Colon (tissue), 2 donors: ENCODE measurements at regions not wholly inside any gene's neighbourhood (a gene's known extent, or its start where the extent isn't known, plus 50 kb on each side); places are given as distances from the start of the nearest gene placed in this dataset.

Source experiments
- FAIRE-seq: peaks from 2 replicates; lab custom pipeline; 2012; peaks lifted over from hg19 to GRCh38; lab: Jason Lieb, UNC
- donor health status: control.
- donor health status: control.

DNA sequence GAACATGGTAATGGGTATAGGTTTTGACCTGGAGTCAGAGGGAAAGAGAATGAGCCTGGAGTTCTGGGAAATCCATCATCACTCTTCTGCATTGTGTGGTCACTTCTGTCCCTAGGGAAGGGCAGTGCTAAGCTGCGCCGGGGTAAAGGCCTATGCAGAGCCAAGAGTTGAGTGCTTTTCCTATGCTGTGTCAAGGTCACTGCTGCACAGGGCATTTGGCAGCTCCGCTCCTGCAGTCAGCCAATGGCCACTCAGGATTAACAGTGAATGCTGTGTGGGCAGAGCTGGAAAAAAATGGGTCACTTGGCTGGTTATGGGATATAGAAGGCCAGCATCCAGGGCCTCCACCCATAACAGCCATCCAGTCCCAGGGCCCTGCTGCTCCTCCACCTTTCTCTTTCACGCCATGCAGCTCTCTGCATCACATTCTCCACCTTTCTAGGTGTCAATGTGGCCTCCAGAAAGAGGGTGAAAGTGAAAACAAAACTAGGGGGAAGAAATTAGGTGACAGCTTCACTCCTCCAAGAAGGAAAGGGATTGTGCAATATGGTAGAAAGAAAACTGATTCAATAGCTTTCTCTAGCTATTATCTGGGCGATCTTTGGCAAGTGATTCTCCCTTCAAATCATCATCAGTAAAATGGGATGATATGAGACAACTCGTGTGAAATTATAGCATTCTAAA, 279.3 kb upstream of the ANKRD55 start:
- no peak for FAIRE-seq

GRCh38 chr5:56511326-56511841, 278.3 kb upstream of the ANKRD55 start:
- FAIRE-seq: no peak

GRCh38 chr5:56508249-56508648, 275.1 kb upstream of the ANKRD55 start:
- FAIRE-seq: no peak

DNA sequence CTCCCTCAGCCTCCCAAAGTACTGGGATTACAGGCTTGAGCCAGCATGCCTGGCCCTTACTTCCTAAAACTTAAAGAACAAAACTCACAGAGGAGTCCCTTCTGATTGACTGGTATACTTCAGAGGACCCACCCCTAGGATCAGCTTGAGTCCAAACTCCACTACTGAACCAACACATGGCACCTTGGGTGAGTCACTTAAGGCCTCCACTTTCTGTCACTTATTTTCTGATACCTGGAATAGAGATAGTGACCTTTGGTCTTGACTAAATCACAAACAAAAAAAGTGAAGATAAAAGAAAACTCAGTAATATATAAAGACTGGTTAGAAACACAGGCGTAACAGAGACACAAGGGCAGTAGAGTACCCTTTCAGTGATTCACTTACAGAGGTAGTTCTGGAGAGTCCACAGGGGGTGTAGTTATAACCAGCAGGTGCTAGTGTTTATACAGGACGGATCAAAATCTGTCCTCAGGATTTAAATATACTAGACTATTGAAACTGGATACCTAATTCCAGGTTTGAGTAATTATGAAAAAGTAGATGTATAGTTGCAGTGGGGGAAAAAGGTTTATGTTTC, 274.3 kb upstream of the ANKRD55 start:
- no peak for FAIRE-seq

DNA sequence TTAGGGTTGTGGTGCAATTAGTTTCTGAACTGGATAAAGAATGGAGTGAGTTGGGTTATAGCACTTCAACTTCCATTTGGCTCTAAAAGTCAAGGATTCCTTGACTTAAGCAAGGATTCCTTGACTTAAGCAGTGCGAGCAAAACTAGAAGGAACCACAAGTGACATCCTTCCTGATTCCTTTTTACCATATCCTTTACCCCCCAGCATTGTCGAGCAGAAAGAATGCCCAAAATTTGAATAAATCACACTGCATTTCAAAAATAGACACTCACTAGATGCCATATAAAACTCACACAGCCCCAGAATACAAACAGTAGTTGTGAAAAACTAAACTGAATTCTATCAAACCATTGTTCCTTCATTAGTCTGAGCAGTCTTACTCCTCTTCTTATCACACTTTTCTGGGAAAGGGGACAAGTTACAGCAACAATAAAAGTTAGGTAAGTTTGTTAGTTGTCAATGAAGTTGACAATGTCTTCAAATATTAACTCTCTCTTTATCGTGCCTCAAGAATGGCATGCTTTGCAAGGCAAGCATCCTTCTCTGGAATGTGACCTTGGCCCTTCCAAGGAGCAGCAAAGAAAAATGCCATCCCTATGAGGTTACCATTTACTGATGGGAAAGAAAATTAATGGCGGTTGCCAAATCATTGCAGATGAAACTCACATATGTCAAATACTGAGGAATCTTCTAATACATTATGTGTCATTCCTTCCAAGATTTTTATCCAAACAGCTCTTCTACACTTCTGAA, 273.3 kb upstream of the ANKRD55 start:
- no peak for FAIRE-seq

- FAIRE-seq: no peak
These were observed 270.8 kb upstream of the ANKRD55 start for GRCh38 chr5:56503929-56504328.

- no peak for FAIRE-seq
These were observed 268.8 kb upstream of the ANKRD55 start for GRCh38 chr5:56501781-56502557.

DNA sequence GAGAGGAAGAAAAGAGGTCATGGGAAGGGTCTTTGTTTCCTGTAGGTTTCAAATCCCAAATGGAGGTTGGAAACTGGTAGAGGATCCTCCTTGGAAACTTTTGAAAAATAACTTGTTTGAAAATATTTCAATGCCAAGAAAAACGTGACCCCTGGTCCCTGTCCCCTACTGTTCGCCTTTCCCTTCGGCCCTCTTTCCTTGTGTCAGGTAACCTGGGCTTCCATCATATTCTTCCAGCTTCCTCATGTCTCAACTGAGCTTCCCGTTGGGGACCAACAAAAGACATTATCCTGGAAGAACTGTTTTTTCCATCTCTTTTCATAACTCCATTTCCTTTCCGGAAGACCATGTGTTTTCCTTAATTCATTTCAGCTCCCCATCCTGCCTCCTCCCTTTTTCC, 266.8 kb upstream of the ANKRD55 start:
- FAIRE-seq: no peak

DNA sequence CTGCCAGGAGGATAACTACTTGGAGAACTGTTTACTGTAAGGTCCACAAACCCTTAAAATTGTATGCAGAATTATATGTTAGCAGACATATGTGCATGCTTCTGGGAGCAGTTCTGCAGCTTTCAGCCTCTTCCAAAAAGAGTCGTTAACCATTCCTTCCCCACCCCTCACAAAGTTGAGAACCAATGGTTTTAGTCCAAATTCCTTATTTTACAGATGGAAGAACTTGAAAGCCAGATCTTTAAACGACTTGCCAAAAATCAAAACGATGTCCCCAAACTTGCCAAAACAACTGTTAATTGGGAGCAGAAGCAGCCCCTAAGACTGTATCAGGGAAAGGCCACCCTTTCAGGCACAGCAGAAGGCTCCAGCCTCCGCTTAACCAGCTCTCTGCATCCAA, 266.4 kb upstream of the ANKRD55 start:
- no peak for FAIRE-seq

GRCh38 chr5:56498759-56499395, 265.7 kb upstream of the ANKRD55 start:
- FAIRE-seq: no peak

- no peak for FAIRE-seq
These were observed 263.5 kb upstream of the ANKRD55 start for GRCh38 chr5:56496581-56497063.

DNA sequence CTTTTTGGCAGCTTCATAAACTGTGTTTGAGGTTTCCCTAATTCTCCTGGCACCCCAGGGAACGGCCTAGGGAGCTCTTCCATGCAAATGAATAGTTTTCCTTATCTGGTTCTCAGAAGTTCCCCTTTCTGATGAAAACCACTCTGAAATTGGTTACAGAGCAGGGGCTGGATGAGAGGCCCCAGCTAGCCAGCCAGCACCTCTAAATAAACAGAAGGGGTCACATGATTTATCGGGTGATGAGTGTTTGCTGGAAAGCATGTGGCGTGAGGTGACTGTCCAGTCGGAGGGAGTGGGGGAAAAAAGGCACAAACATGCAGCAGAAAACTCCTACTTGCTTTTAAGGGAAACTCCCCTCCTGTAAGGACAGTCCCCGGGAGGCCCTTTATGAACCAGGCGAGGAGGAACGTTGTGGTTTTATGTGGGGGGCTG, 261.2 kb upstream of the ANKRD55 start:
- FAIRE-seq: no peak

DNA sequence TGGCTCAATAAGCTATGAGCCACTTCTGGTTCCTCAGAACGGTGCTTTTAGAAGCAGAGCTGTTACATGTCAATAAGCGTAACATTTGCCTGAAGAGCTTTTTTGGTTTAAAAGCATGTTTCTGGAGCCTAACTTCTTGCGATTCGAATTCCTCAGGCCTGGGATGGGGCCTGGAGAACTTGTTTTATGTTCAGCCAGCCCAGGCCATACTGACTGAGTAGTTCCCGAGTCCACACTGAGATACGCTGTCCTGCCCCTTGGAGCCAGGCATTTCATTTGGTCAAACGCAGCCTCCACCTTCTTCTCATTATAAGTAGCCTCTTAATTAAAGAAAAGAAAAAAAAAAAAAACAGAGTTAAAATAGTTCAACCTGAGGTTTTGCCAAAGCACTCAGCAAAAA, 260.6 kb upstream of the ANKRD55 start:
- no peak for FAIRE-seq

GRCh38 chr5:56493308-56493707, 260.2 kb upstream of the ANKRD55 start:
- no peak for FAIRE-seq

DNA sequence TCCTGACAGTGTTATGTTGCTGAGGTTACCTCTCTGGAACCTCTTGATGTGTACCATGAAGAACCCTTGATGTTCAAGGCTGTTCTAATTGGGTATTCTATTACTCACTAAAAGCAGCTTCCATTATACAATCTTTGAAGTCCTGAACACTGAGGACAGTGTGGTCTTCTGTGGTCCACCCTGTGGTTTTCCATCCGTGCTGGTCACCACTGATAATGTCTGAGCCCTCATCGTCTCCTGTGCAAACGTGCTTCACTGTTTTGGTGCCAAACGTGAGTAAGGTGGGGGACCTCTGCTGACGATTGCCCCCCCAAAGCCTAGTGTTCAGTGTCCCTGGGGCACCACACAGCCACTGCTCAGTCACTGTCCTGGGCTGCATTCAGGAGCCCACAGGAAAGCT, 259.7 kb upstream of the ANKRD55 start:
- no peak for FAIRE-seq

DNA sequence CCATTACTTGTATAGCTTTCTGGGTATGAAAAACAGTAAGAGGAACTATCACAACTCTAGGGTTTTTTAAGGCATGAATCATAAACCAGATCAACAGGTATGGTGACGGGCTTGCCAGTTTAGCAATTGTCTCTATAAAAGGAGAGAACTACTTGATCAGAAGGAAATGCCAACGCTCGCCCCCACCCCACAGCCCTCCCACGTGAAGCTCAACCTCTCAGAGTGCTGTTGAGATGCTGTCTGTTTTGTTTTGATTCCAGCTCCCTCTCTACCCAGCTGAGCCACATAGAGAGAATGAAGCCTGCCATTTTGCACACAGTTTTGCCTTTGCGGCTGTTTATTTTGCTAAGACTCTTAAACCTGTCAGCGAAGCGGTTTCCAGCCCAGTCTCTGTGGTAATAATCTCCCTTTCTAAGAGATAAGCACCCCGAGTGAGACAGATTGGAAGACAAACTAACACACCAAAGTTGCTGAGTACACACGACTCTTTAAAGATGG, 257.9 kb upstream of the ANKRD55 start:
- no peak for FAIRE-seq

DNA sequence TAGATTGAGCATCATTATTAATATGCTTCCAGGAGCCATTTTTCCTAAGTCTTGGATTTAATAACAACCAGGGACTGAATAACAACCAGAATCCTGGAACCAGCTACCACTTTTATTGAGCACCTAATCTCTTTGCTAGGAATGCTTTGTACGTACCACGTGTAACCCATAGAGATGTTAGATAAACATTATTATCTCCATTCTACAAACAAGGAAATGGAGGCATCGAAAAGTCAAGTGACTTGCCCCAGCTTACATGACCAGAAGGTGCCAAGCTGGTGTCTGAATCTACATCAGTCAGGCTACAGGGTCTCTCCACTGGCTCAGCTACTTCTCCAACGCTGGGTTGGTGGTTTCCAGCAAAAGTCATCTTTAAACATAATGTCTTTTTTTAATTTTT, 256.1 kb upstream of the ANKRD55 start:
- FAIRE-seq: no peak

DNA sequence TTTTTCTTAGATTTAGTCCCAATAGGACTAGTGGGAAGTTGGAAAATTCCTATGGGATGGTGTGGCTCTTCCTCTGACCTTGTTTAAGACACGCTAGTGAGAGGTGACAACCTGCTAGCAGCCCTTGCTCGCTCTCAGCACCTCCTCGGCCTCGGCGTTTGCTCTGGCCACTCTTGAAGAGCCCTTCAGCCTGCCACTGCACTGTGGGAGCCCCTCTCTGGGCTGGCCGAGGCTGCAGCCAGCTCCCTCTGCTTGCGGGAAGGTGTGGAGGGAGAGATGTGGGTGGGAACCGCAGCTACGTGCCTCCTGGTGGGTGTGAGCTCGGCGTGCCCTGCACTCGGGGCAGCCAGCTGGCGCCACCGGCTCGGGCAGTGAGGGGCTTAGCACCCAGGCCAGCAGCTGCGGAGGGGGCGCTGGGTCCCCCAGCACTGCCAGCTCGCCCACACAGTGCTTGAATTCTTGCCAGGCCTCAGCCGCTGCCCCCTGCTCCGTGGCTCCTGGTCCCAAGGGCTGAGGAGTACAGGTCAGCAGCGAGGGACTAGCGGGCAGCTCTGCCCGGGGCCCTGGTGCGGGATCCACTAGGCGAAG, 254.5 kb upstream of the ANKRD55 start:
- no peak for FAIRE-seq

DNA sequence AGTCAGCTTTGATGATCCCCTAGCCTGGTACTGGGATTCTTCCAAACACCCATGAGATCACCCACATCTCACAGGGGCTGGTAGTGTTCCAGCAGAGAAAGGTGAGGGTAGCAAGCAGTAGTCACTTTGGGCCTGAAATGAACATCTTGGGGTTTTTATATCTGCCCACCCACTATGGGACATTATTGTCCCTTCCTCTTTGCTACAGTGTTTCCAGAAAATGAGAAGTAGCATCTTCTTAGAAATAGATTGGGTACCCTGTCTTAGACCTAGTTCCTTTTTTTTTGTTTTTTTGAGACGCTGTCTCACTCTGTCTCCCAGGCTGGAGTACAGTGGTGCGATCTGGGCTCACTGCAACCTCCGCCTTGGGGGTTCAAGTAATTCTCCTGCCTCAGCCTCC, 249.2 kb upstream of the ANKRD55 start:
- FAIRE-seq: no peak

GRCh38 chr5:56481428-56482357, 248.6 kb upstream of the ANKRD55 start:
- no peak for FAIRE-seq
